ENCODE measurements at regions not wholly inside any gene's neighbourhood (a gene's known extent, or its start where the extent isn't known, plus 50 kb on each side); places are given as distances from the start of the nearest gene placed in this dataset.

- TF ChIP-seq CTCF (IDR thresholded peaks at IDR 0.05) (no peak), POLR2A (IDR thresholded peaks at IDR 0.05) (no peak)
Measured at GRCh38 chr13:105961438-105961837, 574.0 kb downstream of the EFNB2 start.

Measured in right lobe of liver (tissue), 4 donors.